GM04503 (cell line): ENCODE measurements at regions not wholly inside any gene's neighbourhood (a gene's known extent, or its start where the extent isn't known, plus 50 kb on each side); places are given as distances from the start of the nearest gene placed in this dataset.

Source experiments
- DNase-seq: peaks from one replicate; pipeline ENCODE4 v3.0.0-alpha.2; 2012; ENCODE audit warnings: low read depth

- DNase-seq: no peak
Measured at GRCh38 chr1:62917314-62917713, 133.4 kb downstream of the ATG4C start.

GRCh38 chr1:62917805-62918204 is 133.9 kb downstream of the ATG4C start:
- no peak for DNase-seq

GRCh38 chr1:62918700-62919099 is 134.8 kb downstream of the ATG4C start:
- DNase-seq: no peak

- DNase-seq: no peak
Measured at GRCh38 chr1:62922006-62922405, 138.1 kb downstream of the ATG4C start.

- no peak for DNase-seq
Measured at GRCh38 chr1:62924983-62925790, 141.3 kb downstream of the ATG4C start.

GRCh38 chr1:62926681-62927252 is 142.8 kb downstream of the ATG4C start:
- DNase-seq: no peak

GRCh38 chr1:62928885-62929284 is 145.0 kb downstream of the ATG4C start:
- DNase-seq: no peak

GRCh38 chr1:62937634-62938296 is 153.8 kb downstream of the ATG4C start:
- DNase-seq: no peak

GRCh38 chr1:62941780-62942179 is 157.8 kb downstream of the ATG4C start:
- DNase-seq: no peak

- no peak for DNase-seq
Measured at GRCh38 chr1:62946511-62946910, 162.6 kb downstream of the ATG4C start.

- DNase-seq: no peak
Measured at GRCh38 chr1:62951428-62951827, 167.5 kb downstream of the ATG4C start.

- no peak for DNase-seq
Measured at GRCh38 chr1:62952596-62952995, 168.7 kb downstream of the ATG4C start.

- no peak for DNase-seq
Measured at GRCh38 chr1:62953633-62954032, 169.7 kb downstream of the ATG4C start.

GRCh38 chr1:62954758-62955157 is 170.8 kb downstream of the ATG4C start:
- no peak for DNase-seq

- DNase-seq: no peak
Measured at GRCh38 chr1:62955666-62956065, 171.7 kb downstream of the ATG4C start.

GRCh38 chr1:62962014-62962812 is 178.3 kb downstream of the ATG4C start:
- no peak for DNase-seq

GRCh38 chr1:62962901-62963776 is 179.2 kb downstream of the ATG4C start:
- no peak for DNase-seq

GRCh38 chr1:62964141-62964540 is 180.2 kb downstream of the ATG4C start:
- DNase-seq: no peak

GRCh38 chr1:62967031-62967430 is 183.1 kb downstream of the ATG4C start:
- no peak for DNase-seq

- DNase-seq: no peak
Measured at GRCh38 chr1:62977366-62977765, 193.4 kb downstream of the ATG4C start.

GRCh38 chr1:62978741-62979140 is 194.8 kb downstream of the ATG4C start:
- DNase-seq: no peak
